MG63 (cell line): ENCODE measurements at regions not wholly inside any gene's neighbourhood (a gene's known extent, or its start where the extent isn't known, plus 50 kb on each side); places are given as distances from the start of the nearest gene placed in this dataset.

Source experiments
- DNase-seq: peaks from one replicate; pipeline ENCODE4 v3.0.0-alpha.2; 2020
- H3K27me3 ChIP-seq: fragments of 250-450 bp; sonication (Bioruptor Pico); 2 replicates; pipeline ENCODE4 v1.5.1; 2020; ENCODE audit warnings: mild to moderate bottlenecking, moderate library complexity
- H3K36me3 ChIP-seq: fragments of 250-450 bp; sonication (Bioruptor Pico); 2 replicates; pipeline ENCODE4 v1.5.1; 2020; ENCODE audit warnings: mild to moderate bottlenecking, moderate library complexity
- H3K4me3 ChIP-seq: fragments of 250-450 bp; sonication (Bioruptor Pico); 2 replicates; pipeline ENCODE4 v1.5.1; 2020; ENCODE audit warnings: mild to moderate bottlenecking, moderate library complexity
- H3K9me3 ChIP-seq: fragments of 250-450 bp; sonication (Bioruptor Pico); 2 replicates; pipeline ENCODE4 v1.5.1; 2020; ENCODE audit warnings: mild to moderate bottlenecking, moderate library complexity

GRCh38 chr5:20294696-20295095, 306.7 kb upstream of the CDH18 start:
- H3K27me3 ChIP-seq: no peaks in the 10 kb centered on the region
- H3K4me3 ChIP-seq: no peak overlapping the region
- no peaks in the 10 kb centered on the region for H3K36me3 ChIP-seq
- no peaks in the 10 kb centered on the region for H3K9me3 ChIP-seq
- DNase-seq: no peak

GRCh38 chr5:20291766-20292165, 303.8 kb upstream of the CDH18 start:
- Histone ChIP-seq H3K36me3 (no peaks in the 10 kb centered on the region), H3K9me3 (no peaks in the 10 kb centered on the region), H3K4me3 (no peak overlapping the region), H3K27me3 (no peaks in the 10 kb centered on the region)
- DNase-seq: no peak

GRCh38 chr5:20287640-20288039, 299.6 kb upstream of the CDH18 start:
- no peak for DNase-seq
- Histone ChIP-seq H3K36me3 (no peaks in the 10 kb centered on the region), H3K9me3 (no peaks in the 10 kb centered on the region)

GRCh38 chr5:20286512-20286911, 298.5 kb upstream of the CDH18 start:
- Histone ChIP-seq H3K4me3 (no peak overlapping the region), H3K36me3 (no peaks in the 10 kb centered on the region), H3K9me3 (no peaks in the 10 kb centered on the region), H3K27me3 (no peaks in the 10 kb centered on the region)
- DNase-seq: peak; percentile 21

More at GRCh38 chr5:20287640-20288039, 299.6 kb upstream of the CDH18 start:
- Histone ChIP-seq H3K4me3 (no peak overlapping the region), H3K27me3 (no peaks in the 10 kb centered on the region)

GRCh38 chr5:20276959-20277263, 288.9 kb upstream of the CDH18 start:
- no peak overlapping the region for H3K4me3 ChIP-seq
- H3K9me3 ChIP-seq: peaks cover 26% of the 10 kb centered on the region
- no peaks in the 10 kb centered on the region for H3K27me3 ChIP-seq
- H3K36me3 ChIP-seq: peaks cover 4% of the 10 kb centered on the region; the same call in 1 of the 2 replicates
- DNase-seq: no peak

- Histone ChIP-seq H3K36me3 (peaks cover 4% of the 10 kb centered on the region; the same call in 1 of the 2 replicates), H3K4me3 (no peak overlapping the region), H3K27me3 (no peaks in the 10 kb centered on the region), H3K9me3 (peaks cover 26% of the 10 kb centered on the region)
- peak; percentile 90 for DNase-seq
These were observed 288.3 kb upstream of the CDH18 start for GRCh38 chr5:20276061-20276958.

GRCh38 chr5:20266066-20266465, 278.1 kb upstream of the CDH18 start:
- no peak overlapping the region for H3K4me3 ChIP-seq
- no peaks in the 10 kb centered on the region for H3K36me3 ChIP-seq
- DNase-seq: no peak
- no peaks in the 10 kb centered on the region for H3K27me3 ChIP-seq
- H3K9me3 ChIP-seq: peaks cover 6% of the 10 kb centered on the region

GRCh38 chr5:20262896-20263295, 274.9 kb upstream of the CDH18 start:
- Histone ChIP-seq H3K27me3 (no peaks in the 10 kb centered on the region), H3K4me3 (no peak overlapping the region), H3K9me3 (peaks cover under 1% of the 10 kb centered on the region; the same call in 1 of the 2 replicates), H3K36me3 (no peaks in the 10 kb centered on the region)
- no peak for DNase-seq

- no peak for DNase-seq
- Histone ChIP-seq H3K9me3 (no peaks in the 10 kb centered on the region), H3K4me3 (no peak overlapping the region), H3K27me3 (no peaks in the 10 kb centered on the region), H3K36me3 (no peaks in the 10 kb centered on the region)
These were observed 266.7 kb upstream of the CDH18 start for GRCh38 chr5:20254748-20255147.

GRCh38 chr5:20248118-20248517, 260.1 kb upstream of the CDH18 start:
- H3K36me3 ChIP-seq: no peaks in the 10 kb centered on the region
- DNase-seq: no peak
- H3K27me3 ChIP-seq: no peaks in the 10 kb centered on the region
- H3K4me3 ChIP-seq: no peak overlapping the region
- no peaks in the 10 kb centered on the region for H3K9me3 ChIP-seq

GRCh38 chr5:20245432-20245974, 257.5 kb upstream of the CDH18 start:
- no peak overlapping the region for H3K4me3 ChIP-seq
- H3K36me3 ChIP-seq: no peaks in the 10 kb centered on the region

GRCh38 chr5:20241351-20241750, 253.4 kb upstream of the CDH18 start:
- Histone ChIP-seq H3K4me3 (no peak overlapping the region), H3K27me3 (no peaks in the 10 kb centered on the region), H3K9me3 (0 out of 2 replicates have a peak, but pooled peaks cover under 1% of the 10 kb centered on the region), H3K36me3 (no peaks in the 10 kb centered on the region)
- no peak for DNase-seq

More at GRCh38 chr5:20245432-20245974, 257.5 kb upstream of the CDH18 start:
- Histone ChIP-seq H3K27me3 (no peaks in the 10 kb centered on the region), H3K9me3 (no peaks in the 10 kb centered on the region)
- no peak for DNase-seq

- no peak for DNase-seq
- no peak overlapping the region for H3K4me3 ChIP-seq
- H3K27me3 ChIP-seq: no peaks in the 10 kb centered on the region
- H3K36me3 ChIP-seq: no peaks in the 10 kb centered on the region
- 0 out of 2 replicates have a peak, but pooled peaks cover 2% of the 10 kb centered on the region for H3K9me3 ChIP-seq
These were observed 243.0 kb upstream of the CDH18 start for GRCh38 chr5:20231040-20231439.

- no peak overlapping the region for H3K4me3 ChIP-seq
- no peaks in the 10 kb centered on the region for H3K27me3 ChIP-seq
- H3K9me3 ChIP-seq: no peaks in the 10 kb centered on the region
- H3K36me3 ChIP-seq: no peaks in the 10 kb centered on the region
- DNase-seq: no peak
These were observed 242.0 kb upstream of the CDH18 start for GRCh38 chr5:20230010-20230409.

GRCh38 chr5:20229303-20230005, 241.5 kb upstream of the CDH18 start:
- Histone ChIP-seq H3K36me3 (no peaks in the 10 kb centered on the region), H3K27me3 (no peaks in the 10 kb centered on the region), H3K9me3 (no peaks in the 10 kb centered on the region), H3K4me3 (no peak overlapping the region)
- no peak for DNase-seq

GRCh38 chr5:20224966-20225365, 237.0 kb upstream of the CDH18 start:
- Histone ChIP-seq H3K4me3 (no peak overlapping the region), H3K9me3 (no peaks in the 10 kb centered on the region), H3K36me3 (no peaks in the 10 kb centered on the region), H3K27me3 (no peaks in the 10 kb centered on the region)
- DNase-seq: no peak

- Histone ChIP-seq H3K36me3 (no peaks in the 10 kb centered on the region), H3K4me3 (no peak overlapping the region), H3K27me3 (no peaks in the 10 kb centered on the region), H3K9me3 (no peaks in the 10 kb centered on the region)
- DNase-seq: no peak
These were observed 236.0 kb upstream of the CDH18 start for GRCh38 chr5:20224046-20224445.
